DOHH2 (cell line): ENCODE measurements at regions not wholly inside any gene's neighbourhood (a gene's known extent, or its start where the extent isn't known, plus 50 kb on each side); places are given as distances from the start of the nearest gene placed in this dataset.

Experiments used
- CTCF ChIP-seq: fragments of 200-600 bp; sonication (generic); IDR thresholded peaks from one replicate; pipeline ENCODE4 v1.5.1; 2014; ENCODE audit warnings: antibody characterized with exemption, mild to moderate bottlenecking, low read depth, low read length; ENCODE audit not compliant: poor library complexity, severe bottlenecking
- EZH2phosphoT487 ChIP-seq: fragments of 200-600 bp; sonication (generic); IDR thresholded peaks from 2 replicates; pipeline ENCODE4 v1.6.1; 2017; ENCODE audit warnings: borderline replicate concordance, mild to moderate bottlenecking, antibody characterized with exemption, low read length, moderate library complexity, mixed read lengths

- TF ChIP-seq CTCF (no peak), EZH2phosphoT487 (no peak)
Observed at GRCh38 chr14:66038212-66038611, 448.0 kb upstream of the CCDC196 start.
